SU-DHL-6 (cell line): ENCODE measurements at regions not wholly inside any gene's neighbourhood (a gene's known extent, or its start where the extent isn't known, plus 50 kb on each side); places are given as distances from the start of the nearest gene placed in this dataset.

Experiments used
- H2AFZ ChIP-seq: fragments of 200-600 bp; sonication (generic); 2 replicates; pipeline ENCODE4 v1.6.1; 2014; ENCODE audit warnings: low read depth, mild to moderate bottlenecking, moderate library complexity, mixed read lengths, antibody characterized with exemption, low read length; ENCODE audit not compliant: severe bottlenecking
- H3F3A ChIP-seq: fragments of 200-600 bp; shearing (Covaris generic); 2 replicates; pipeline ENCODE4 v1.6.0; 2016; ENCODE audit warnings: antibody characterized with exemption, mild to moderate bottlenecking; ENCODE audit not compliant: insufficient read depth
- H3K27ac ChIP-seq: fragments of 200-600 bp; sonication (generic); 2 replicates; pipeline ENCODE4 v1.5.1; 2016; ENCODE audit warnings: low read depth, mild to moderate bottlenecking, low read length, moderate library complexity, mixed read lengths
- H3K27me3 ChIP-seq: fragments of 200-600 bp; sonication (generic), shearing (Covaris generic); 2 replicates; pipeline ENCODE4 v1.6.0; 2014; ENCODE audit warnings: mild to moderate bottlenecking, low read length
- H3K36me3 ChIP-seq: fragments of 200-600 bp; sonication (generic); 2 replicates; pipeline ENCODE4 v1.6.1; 2014; ENCODE audit warnings: mild to moderate bottlenecking, low read length, mixed read lengths
- H3K4me2 ChIP-seq: fragments of 300-600, 200-600 bp; shearing (Covaris generic), sonication (generic); 2 replicates; pipeline ENCODE4 v1.6.0; 2014; ENCODE audit warnings: low read length, low read depth, mild to moderate bottlenecking; ENCODE audit not compliant: poor library complexity, severe bottlenecking
- H3K4me3 ChIP-seq: fragments of 200-600 bp; sonication (generic); 2 replicates; pipeline ENCODE4 v1.5.1; 2014; ENCODE audit warnings: antibody characterized with exemption, low read length, mild to moderate bottlenecking, mixed read lengths; ENCODE audit not compliant: insufficient read depth, poor library complexity, severe bottlenecking
- H3K79me2 ChIP-seq: fragments of 200-600 bp; sonication (generic); 2 replicates; pipeline ENCODE4 v1.6.1; 2014; ENCODE audit warnings: mild to moderate bottlenecking, low read length, moderate library complexity; ENCODE audit not compliant: insufficient read depth
- H3K9ac ChIP-seq: fragments of 200-600 bp; sonication (generic); 2 replicates; pipeline ENCODE4 v1.7.0; 2014; ENCODE audit warnings: mild to moderate bottlenecking, low read length
- H3K9me2 ChIP-seq: fragments of 200-600 bp; sonication (generic); replicated peaks from 2 replicates; pipeline ENCODE4 v1.6.1; 2014; ENCODE audit warnings: low read length; ENCODE audit not compliant: insufficient read depth
- H3K9me3 ChIP-seq: fragments of 200-600 bp; sonication (generic); 2 replicates; pipeline ENCODE4 v1.6.1; 2014; ENCODE audit warnings: low read length, mixed read lengths; ENCODE audit not compliant: insufficient read depth
- H4K20me1 ChIP-seq: fragments of 200-600 bp; sonication (generic); 2 replicates; pipeline ENCODE4 v1.6.1; 2014; ENCODE audit warnings: low read depth, mild to moderate bottlenecking, antibody characterized with exemption, low read length, moderate library complexity, mixed read lengths
- CTCF ChIP-seq: fragments of 200-600 bp; sonication (generic); IDR thresholded peaks from one replicate; pipeline ENCODE4 v1.5.1; 2017; ENCODE audit warnings: antibody characterized with exemption, mild to moderate bottlenecking, low read length, moderate library complexity; ENCODE audit not compliant: insufficient read depth, poor library complexity, severe bottlenecking
- EZH2phosphoT487 ChIP-seq: fragments of 200-600 bp; sonication (generic), shearing (Covaris generic); conservative IDR thresholded peaks from 2 replicates; pipeline ENCODE4 v1.6.1; 2018; ENCODE audit warnings: mild to moderate bottlenecking, antibody characterized with exemption, low read length, moderate library complexity, mixed read lengths

- no peak overlapping the region for H3K9ac ChIP-seq
- H3F3A ChIP-seq = no peaks in the 10 kb centered on the region
- H3K9me2 ChIP-seq = no peaks in the 10 kb centered on the region
- TF ChIP-seq CTCF (no peak), EZH2phosphoT487 (no peak)
- no peaks in the 10 kb centered on the region for H4K20me1 ChIP-seq
- H3K4me2 ChIP-seq = no peak overlapping the region
- H3K4me3 ChIP-seq = no peak overlapping the region
- no peak overlapping the region for H2AFZ ChIP-seq
- H3K27me3 ChIP-seq = no peaks in the 10 kb centered on the region
- no peaks in the 10 kb centered on the region for H3K9me3 ChIP-seq
- H3K27ac ChIP-seq = no peak overlapping the region
- H3K36me3 ChIP-seq = no peaks in the 10 kb centered on the region
- no peaks in the 10 kb centered on the region for H3K79me2 ChIP-seq
Observed at GRCh38 chr2:235419996-235420395, 73.8 kb upstream of the AGAP1 start.

- Histone ChIP-seq H3F3A (no peaks in the 10 kb centered on the region), H3K4me2 (no peak overlapping the region), H3K79me2 (no peaks in the 10 kb centered on the region), H3K9ac (no peak overlapping the region), H3K9me3 (no peaks in the 10 kb centered on the region), H2AFZ (no peak overlapping the region), H3K36me3 (no peaks in the 10 kb centered on the region), H3K27ac (no peak overlapping the region), H4K20me1 (no peaks in the 10 kb centered on the region), H3K27me3 (no peaks in the 10 kb centered on the region), H3K4me3 (no peak overlapping the region), H3K9me2 (no peaks in the 10 kb centered on the region)
- TF ChIP-seq CTCF (no peak), EZH2phosphoT487 (no peak)
Observed at GRCh38 chr2:235421618-235422017, 72.2 kb upstream of the AGAP1 start.

GRCh38 chr2:235430366-235431083 lies 63.3 kb upstream of the AGAP1 start:
- Histone ChIP-seq H3K9ac (no peak overlapping the region), H2AFZ (no peak overlapping the region)
- TF ChIP-seq CTCF = no peak
- no peak for TF ChIP-seq EZH2phosphoT487

More at GRCh38 chr2:235430366-235431083, 63.3 kb upstream of the AGAP1 start:
- Histone ChIP-seq H3K9me2 (no peaks in the 10 kb centered on the region), H3K9me3 (no peaks in the 10 kb centered on the region), H3F3A (no peaks in the 10 kb centered on the region), H3K27me3 (no peaks in the 10 kb centered on the region), H3K4me2 (no peak overlapping the region), H3K79me2 (no peaks in the 10 kb centered on the region), H3K27ac (no peak overlapping the region), H3K36me3 (no peaks in the 10 kb centered on the region), H4K20me1 (no peaks in the 10 kb centered on the region), H3K4me3 (no peak overlapping the region)
